ENCODE measurements at regions not wholly inside any gene's neighbourhood (a gene's known extent, or its start where the extent isn't known, plus 50 kb on each side); places are given as distances from the start of the nearest gene placed in this dataset.
"Not testable (repeated sequence)": the region's sequence is repeated elsewhere in the genome, so short reads cannot be mapped to it uniquely, and the experiment has no call there.

DNA sequence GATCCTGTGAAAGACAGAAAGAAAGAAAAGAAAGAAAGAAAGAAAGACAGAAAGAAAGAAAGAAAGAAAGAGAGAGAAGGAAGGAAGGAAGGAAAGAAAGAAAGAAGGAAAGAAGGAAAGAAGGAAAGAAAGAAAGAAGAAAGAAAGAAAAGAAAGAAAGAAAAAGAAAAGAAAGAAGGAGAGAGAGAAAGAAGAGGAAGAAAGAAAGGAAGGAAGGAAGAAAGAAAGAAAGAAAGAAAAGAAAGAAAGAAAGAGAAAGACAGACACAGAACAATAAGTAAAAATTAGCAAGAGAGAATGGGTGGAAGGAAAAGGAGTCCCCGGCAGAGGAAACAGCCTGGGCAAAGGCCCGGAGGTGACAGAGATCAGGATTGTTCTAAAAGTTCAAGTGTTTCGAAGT lies 183.4 kb downstream of the MIAT start:
- TF ChIP-seq TOX (CRISPR knock-in tag; IDR thresholded peaks at IDR 0.05; ENCODE audit: borderline replicate concordance); POU6F1 (CRISPR knock-in tag; IDR thresholded peaks at IDR 0.05; ENCODE audit: borderline replicate concordance, low read depth); TCF4 (CRISPR knock-in tag; IDR thresholded peaks at IDR 0.05; ENCODE audit: borderline replicate concordance); ZNF565 (CRISPR knock-in tag; conservative IDR thresholded peaks at IDR 0.05; ENCODE audit: low read depth); CSDC2 (CRISPR knock-in tag; IDR thresholded peaks at IDR 0.05); ZC3H10 (CRISPR knock-in tag; IDR thresholded peaks at IDR 0.05); RARB (CRISPR knock-in tag; IDR thresholded peaks at IDR 0.05); OSR1 (CRISPR knock-in tag; IDR thresholded peaks at IDR 0.05); PPARA (CRISPR knock-in tag; IDR thresholded peaks at IDR 0.05; ENCODE audit: borderline replicate concordance); PATZ1 (CRISPR knock-in tag; IDR thresholded peaks at IDR 0.05; ENCODE audit: borderline replicate concordance); CSRNP3 (CRISPR knock-in tag; IDR thresholded peaks at IDR 0.05): not testable (repeated sequence)
